GM21423 (cell line): ENCODE measurements at regions not wholly inside any gene's neighbourhood (a gene's known extent, or its start where the extent isn't known, plus 50 kb on each side); places are given as distances from the start of the nearest gene placed in this dataset.
"Not testable (repeated sequence)": the region's sequence is repeated elsewhere in the genome, so short reads cannot be mapped to it uniquely, and the experiment has no call there.

Experiments
- ATAC-seq: cut with Tn5 transposase; IDR thresholded peaks from one replicate; pipeline ENCODE4 v1.9.1; 2021; ENCODE audit warnings: mild to moderate bottlenecking, moderate library complexity; ENCODE audit not compliant: unreplicated experiment

GRCh38 chr6:66997579-66997978, 1290.6 kb upstream of the EYS start:
- not testable (repeated sequence) for ATAC-seq

- ATAC-seq: no peak
Observed at GRCh38 chr6:66995669-66996068, 1288.6 kb upstream of the EYS start.

- ATAC-seq: not testable (repeated sequence)
Observed at GRCh38 chr6:66993708-66994107, 1286.7 kb upstream of the EYS start.

GRCh38 chr6:66993272-66993671, 1286.2 kb upstream of the EYS start:
- no peak for ATAC-seq

- no peak for ATAC-seq
Observed at GRCh38 chr6:66992660-66993059, 1285.6 kb upstream of the EYS start.

- ATAC-seq: no peak
Observed at GRCh38 chr6:66986940-66987339, 1279.9 kb upstream of the EYS start.

GRCh38 chr6:66985816-66986215, 1278.8 kb upstream of the EYS start:
- ATAC-seq: no peak

GRCh38 chr6:66970373-66970772, 1263.3 kb upstream of the EYS start:
- ATAC-seq: no peak

- ATAC-seq: no peak
Observed at GRCh38 chr6:66965227-66965626, 1258.2 kb upstream of the EYS start.

GRCh38 chr6:66964216-66964615, 1257.2 kb upstream of the EYS start:
- no peak for ATAC-seq

GRCh38 chr6:66962082-66962481, 1255.1 kb upstream of the EYS start:
- ATAC-seq: no peak

GRCh38 chr6:66961191-66961590, 1254.2 kb upstream of the EYS start:
- no peak for ATAC-seq

- ATAC-seq: no peak
Observed at GRCh38 chr6:66949191-66949661, 1242.2 kb upstream of the EYS start.

GRCh38 chr6:66948106-66948505, 1241.1 kb upstream of the EYS start:
- no peak for ATAC-seq

- ATAC-seq: no peak
Observed at GRCh38 chr6:66940003-66940402, 1233.0 kb upstream of the EYS start.

GRCh38 chr6:66937180-66937579, 1230.2 kb upstream of the EYS start:
- no peak for ATAC-seq

GRCh38 chr6:66935612-66936011, 1228.6 kb upstream of the EYS start:
- no peak for ATAC-seq

GRCh38 chr6:66931787-66932186, 1224.8 kb upstream of the EYS start:
- no peak for ATAC-seq

GRCh38 chr6:66930559-66931290, 1223.7 kb upstream of the EYS start:
- ATAC-seq: no peak

- no peak for ATAC-seq
Observed at GRCh38 chr6:66926060-66926459, 1219.0 kb upstream of the EYS start.

- ATAC-seq: no peak
Observed at GRCh38 chr6:66913657-66914056, 1206.6 kb upstream of the EYS start.

- no peak for ATAC-seq
Observed at GRCh38 chr6:66902457-66902856, 1195.4 kb upstream of the EYS start.
